ENCODE measurements at regions not wholly inside any gene's neighbourhood (a gene's known extent, or its start where the extent isn't known, plus 50 kb on each side); places are given as distances from the start of the nearest gene placed in this dataset.

GRCh38 chr6:93586306-93586705 is 166.9 kb upstream of the EPHA7 start:
- Histone ChIP-seq H3K4me1 (ENCODE audit: insufficient read depth) (no peaks in the 10 kb centered on the region), H3K79me2 (no peaks in the 10 kb centered on the region), H3K9me2 (replicated peaks; ENCODE audit: insufficient read depth) (no peaks in the 10 kb centered on the region), H2AFZ (no peak overlapping the region), H3K4me2 (no peak overlapping the region), H3K27me3 (no peaks in the 10 kb centered on the region), H3K27ac (no peak overlapping the region), H3K4me3 (no peak overlapping the region), H3K36me3 (replicated peaks; ENCODE audit: insufficient read depth, low read depth) (no peaks in the 10 kb centered on the region), H3K9me3 (ENCODE audit: low read depth) (no peaks in the 10 kb centered on the region), H4K20me1 (ENCODE audit: insufficient read depth, poor library complexity, severe bottlenecking) (no peaks in the 10 kb centered on the region)
- TF ChIP-seq EZH2phosphoT487 (IDR thresholded peaks at IDR 0.05; ENCODE audit: low read depth, severe bottlenecking, unreplicated experiment), result no peak
- TF ChIP-seq CTCF (IDR thresholded peaks at IDR 0.05; ENCODE audit: poor library complexity), result no peak
- TF ChIP-seq EZH2 (IDR thresholded peaks at IDR 0.05; ENCODE audit: borderline replicate concordance), result no peak
- 77% methylated on average over 1 of the region's 1 CpG for WGBS (ENCODE audit: low lambda C conversion rate, missing lambda C conversion rate)
- no peak for DNase-seq (ENCODE audit: low spot score)

- Histone ChIP-seq H4K20me1 (ENCODE audit: insufficient read depth, poor library complexity, severe bottlenecking) (no peaks in the 10 kb centered on the region), H3K9me2 (replicated peaks; ENCODE audit: insufficient read depth) (no peaks in the 10 kb centered on the region), H3K36me3 (replicated peaks; ENCODE audit: insufficient read depth, low read depth) (no peaks in the 10 kb centered on the region), H3K4me1 (ENCODE audit: insufficient read depth) (no peaks in the 10 kb centered on the region), H3K79me2 (no peaks in the 10 kb centered on the region), H3K4me2 (no peak overlapping the region), H3K4me3 (no peak overlapping the region), H3K27me3 (no peaks in the 10 kb centered on the region), H3K27ac (no peak overlapping the region), H2AFZ (no peak overlapping the region), H3K9me3 (ENCODE audit: low read depth) (no peaks in the 10 kb centered on the region)
- TF ChIP-seq EZH2 (IDR thresholded peaks at IDR 0.05; ENCODE audit: borderline replicate concordance), result no peak
- TF ChIP-seq CTCF (IDR thresholded peaks at IDR 0.05; ENCODE audit: poor library complexity), result no peak
- TF ChIP-seq EZH2phosphoT487 (IDR thresholded peaks at IDR 0.05; ENCODE audit: low read depth, severe bottlenecking, unreplicated experiment), result no peak
- DNase-seq (ENCODE audit: low spot score), result no peak
These were observed 164.9 kb upstream of the EPHA7 start for GRCh38 chr6:93584300-93584699.

- 100% methylated on average over 4 of the region's 4 CpGs for WGBS (ENCODE audit: low lambda C conversion rate, missing lambda C conversion rate)
- H3K9me3 ChIP-seq (ENCODE audit: low read depth), result no peaks in the 10 kb centered on the region
- H3K4me2 ChIP-seq, result no peak overlapping the region
- H3K27ac ChIP-seq, result no peak overlapping the region
- TF ChIP-seq CTCF (IDR thresholded peaks at IDR 0.05; ENCODE audit: poor library complexity) (no peak), EZH2 (IDR thresholded peaks at IDR 0.05; ENCODE audit: borderline replicate concordance) (no peak), EZH2phosphoT487 (IDR thresholded peaks at IDR 0.05; ENCODE audit: low read depth, severe bottlenecking, unreplicated experiment) (no peak)
- H3K4me1 ChIP-seq (ENCODE audit: insufficient read depth), result no peaks in the 10 kb centered on the region
- H3K36me3 ChIP-seq (replicated peaks; ENCODE audit: insufficient read depth, low read depth), result no peaks in the 10 kb centered on the region
- H3K79me2 ChIP-seq, result no peaks in the 10 kb centered on the region
- no peaks in the 10 kb centered on the region for H3K9me2 ChIP-seq (replicated peaks; ENCODE audit: insufficient read depth)
- H3K4me3 ChIP-seq, result no peak overlapping the region
- H3K27me3 ChIP-seq, result no peaks in the 10 kb centered on the region
- H4K20me1 ChIP-seq (ENCODE audit: insufficient read depth, poor library complexity, severe bottlenecking), result no peaks in the 10 kb centered on the region
- no peak overlapping the region for H2AFZ ChIP-seq
- no peak for DNase-seq (ENCODE audit: low spot score)
These were observed 162.0 kb upstream of the EPHA7 start for GRCh38 chr6:93581371-93581770.

- H3K9me3 ChIP-seq (ENCODE audit: low read depth), result no peaks in the 10 kb centered on the region
- H3K27me3 ChIP-seq, result no peaks in the 10 kb centered on the region
- no peak overlapping the region for H3K4me3 ChIP-seq
- H3K4me1 ChIP-seq (ENCODE audit: insufficient read depth), result no peaks in the 10 kb centered on the region
- no peaks in the 10 kb centered on the region for H3K79me2 ChIP-seq
- H4K20me1 ChIP-seq (ENCODE audit: insufficient read depth, poor library complexity, severe bottlenecking), result no peaks in the 10 kb centered on the region
- no peak overlapping the region for H2AFZ ChIP-seq
- H3K36me3 ChIP-seq (replicated peaks; ENCODE audit: insufficient read depth, low read depth), result no peaks in the 10 kb centered on the region
- no peak overlapping the region for H3K4me2 ChIP-seq
- H3K9me2 ChIP-seq (replicated peaks; ENCODE audit: insufficient read depth), result no peaks in the 10 kb centered on the region
- WGBS (ENCODE audit: low lambda C conversion rate, missing lambda C conversion rate), result 19% methylated on average over 2 of the region's 2 CpGs
- no peak overlapping the region for H3K27ac ChIP-seq
- DNase-seq (ENCODE audit: low spot score), result no peak
- TF ChIP-seq EZH2 (IDR thresholded peaks at IDR 0.05; ENCODE audit: borderline replicate concordance), result no peak
- TF ChIP-seq EZH2phosphoT487 (IDR thresholded peaks at IDR 0.05; ENCODE audit: low read depth, severe bottlenecking, unreplicated experiment), result no peak
- no peak for TF ChIP-seq CTCF (IDR thresholded peaks at IDR 0.05; ENCODE audit: poor library complexity)
These were observed 161.1 kb upstream of the EPHA7 start for GRCh38 chr6:93580446-93580845.
